Endothelial cell of umbilical vein (primary cell): ENCODE measurements at regions not wholly inside any gene's neighbourhood (a gene's known extent, or its start where the extent isn't known, plus 50 kb on each side); places are given as distances from the start of the nearest gene placed in this dataset.

Source experiments
- BruUV-seq: library from RNA; stranded (reverse); fragments of 400-500 nt; replicated peaks from 2 replicates; lab custom pipeline; 2021; lab: Mats Ljungman, UMichigan
- CTCF ChIA-PET: fragments of 300-600, 350-600 bp; sonication (Branson Sonifier 250); formaldehyde crosslinking; loops from one replicate; lab custom pipeline; 2021; ENCODE audit warnings: antibody characterized with exemption, inconsistent platforms; lab: Charles Lee
- POLR2A ChIA-PET: fragments of 300-600, 350-600 bp; sonication (Branson Sonifier 250); formaldehyde crosslinking; loops from one replicate; lab custom pipeline; 2021; ENCODE audit warnings: antibody characterized with exemption, inconsistent platforms; lab: Charles Lee
- DNase-seq: peaks from one replicate; pipeline ENCODE4 v3.0.0-alpha.2; 2011; ENCODE audit warnings: low read depth, low spot score
- FAIRE-seq: peaks from 2 replicates; lab custom pipeline; 2011; peaks lifted over from hg19 to GRCh38; lab: Jason Lieb, UNC
- H2AFZ ChIP-seq: 2 replicates; pipeline ENCODE4 v1.6.0; 2012; ENCODE audit warnings: low read depth, low read length, control low read depth, inconsistent platforms
- H3K27ac ChIP-seq: 2 replicates; pipeline ENCODE4 v1.5.1; 2011; ENCODE audit warnings: low read depth, mild to moderate bottlenecking, control low read depth, low read length, moderate library complexity; ENCODE audit not compliant: insufficient read depth
- H3K27me3 ChIP-seq, 2 experiments: 2 replicates each; pipeline versions ENCODE4 v1.6.0 to v1.6.1; 2011; ENCODE audit warnings: low read length in 2 of 2, mixed read lengths in 1 of 2; ENCODE audit not compliant: control insufficient read depth in 2 of 2, insufficient read depth in 2 of 2
- H3K36me3 ChIP-seq, 2 experiments: 2 replicates in 1 of 2; 3 replicates in 1 of 2; pipeline ENCODE4 v1.5.1; 2011; ENCODE audit warnings: low read length in 2 of 2, mild to moderate bottlenecking in 1 of 2, moderate library complexity in 1 of 2; ENCODE audit not compliant: control insufficient read depth in 2 of 2, insufficient read depth in 2 of 2; ENCODE audit errors: extremely low read depth in 1 of 2
- H3K4me1 ChIP-seq: 3 replicates; pipeline ENCODE4 v1.5.1; 2011; ENCODE audit warnings: mild to moderate bottlenecking, low read length; ENCODE audit not compliant: control insufficient read depth, insufficient read depth; ENCODE audit errors: extremely low read depth
- H3K4me2 ChIP-seq: 2 replicates; pipeline ENCODE4 v1.6.1; 2011; ENCODE audit warnings: low read length, control low read depth, mixed read lengths; ENCODE audit not compliant: insufficient read depth
- H3K4me3 ChIP-seq, 3 experiments: fragments of 200-600 bp in 1 of 3; sonication (generic), shearing (Covaris generic) in 1 of 3; replicated peaks in 1 of 3; 2 replicates each; pipeline ENCODE4 v1.5.1; 2011 to 2016; ENCODE audit warnings: control low read depth in 3 of 3, low read length in 3 of 3, mild to moderate bottlenecking in 2 of 3, inconsistent platforms in 1 of 3, low read depth in 1 of 3, moderate library complexity in 1 of 3; ENCODE audit not compliant: insufficient read depth in 1 of 3
- H3K79me2 ChIP-seq: 2 replicates; pipeline ENCODE4 v1.6.0; 2012; ENCODE audit warnings: low read length, inconsistent platforms; ENCODE audit not compliant: control insufficient read depth, insufficient read depth
- H3K9ac ChIP-seq: replicated peaks from 2 replicates; pipeline ENCODE3; 2011; ENCODE audit warnings: low read length, control low read depth; ENCODE audit not compliant: insufficient read depth; ENCODE audit errors: extremely low read depth
- H3K9me1 ChIP-seq: replicated peaks from 3 replicates; pipeline ENCODE4 v1.6.0; 2011; ENCODE audit warnings: mild to moderate bottlenecking, low read length; ENCODE audit not compliant: control insufficient read depth, insufficient read depth; ENCODE audit errors: extremely low read depth
- H3K9me3 ChIP-seq: replicated peaks from 2 replicates; pipeline ENCODE4 v1.5.1; 2012; ENCODE audit warnings: low read length, inconsistent platforms; ENCODE audit not compliant: control insufficient read depth, insufficient read depth
- H4K20me1 ChIP-seq: replicated peaks from 2 replicates; pipeline ENCODE3; 2011; ENCODE audit warnings: mild to moderate bottlenecking, low read length; ENCODE audit not compliant: control insufficient read depth, insufficient read depth; ENCODE audit errors: extremely low read depth
- EZH2 ChIP-seq: IDR thresholded peaks from 2 replicates; pipeline ENCODE4 v1.6.1; 2012; ENCODE audit warnings: borderline replicate concordance, low read depth, mild to moderate bottlenecking, moderate library complexity, low read length, inconsistent platforms; ENCODE audit not compliant: severe bottlenecking
- FOS ChIP-seq: IDR thresholded peaks from 2 replicates; pipeline ENCODE4 v1.6.1; 2011; ENCODE audit warnings: mild to moderate bottlenecking, low read length, moderate library complexity, borderline replicate concordance; ENCODE audit not compliant: insufficient read depth
- JUN ChIP-seq: IDR thresholded peaks from 2 replicates; pipeline ENCODE4 v1.6.1; 2011; ENCODE audit warnings: borderline replicate concordance, low read depth; ENCODE audit not compliant: insufficient read length, insufficient read depth
- MYC ChIP-seq: IDR thresholded peaks from one replicate; pipeline ENCODE4 v1.6.1; 2011; ENCODE audit warnings: mild to moderate bottlenecking, low read depth, low read length
- POLR2A ChIP-seq: IDR thresholded peaks from 2 replicates; pipeline ENCODE4 v1.6.1; 2012; ENCODE audit warnings: low read depth, mild to moderate bottlenecking, control low read depth, low read length
- POLR2AphosphoS5 ChIP-seq: IDR thresholded peaks from 2 replicates; pipeline ENCODE4 v1.6.1; 2012; ENCODE audit warnings: low read depth, mild to moderate bottlenecking, control low read depth, low read length, moderate library complexity; ENCODE audit not compliant: insufficient read depth
- dilution Hi-C: fragments of 300-500 bp; cut with MboI; formaldehyde crosslinking; loops from one replicate; pipeline ENCODE4 v1.15.0; 2019; ENCODE audit warnings: low sequenced_read_pairs; ENCODE audit not compliant: extremely low pct_ligation_motif_present
- intact Hi-C: fragments of 100-400 bp; cut with micrococcal nuclease; formaldehyde crosslinking; loops from one replicate; pipeline ENCODE4 v1.10.0; 2022
- TF ChIP-seq, protein P1 (sequence below): IDR thresholded peaks from 2 replicates; pipeline ENCODE4 v1.6.1; 2011; ENCODE audit not compliant: insufficient read depth, insufficient read length
- TF ChIP-seq, protein P2 (sequence below), 2 donors: IDR thresholded peaks; 1 replicate in 1 of 2; 2 replicates in 1 of 2; pipeline ENCODE4 v1.5.1; 2011; ENCODE audit warnings: low read length in 2 of 2, mild to moderate bottlenecking in 2 of 2, moderate library complexity in 2 of 2, control low read depth in 1 of 2, inconsistent platforms in 1 of 2, low read depth in 1 of 2; ENCODE audit not compliant: insufficient read depth in 1 of 2; ENCODE audit errors: extremely low read depth in 1 of 2

DNA sequence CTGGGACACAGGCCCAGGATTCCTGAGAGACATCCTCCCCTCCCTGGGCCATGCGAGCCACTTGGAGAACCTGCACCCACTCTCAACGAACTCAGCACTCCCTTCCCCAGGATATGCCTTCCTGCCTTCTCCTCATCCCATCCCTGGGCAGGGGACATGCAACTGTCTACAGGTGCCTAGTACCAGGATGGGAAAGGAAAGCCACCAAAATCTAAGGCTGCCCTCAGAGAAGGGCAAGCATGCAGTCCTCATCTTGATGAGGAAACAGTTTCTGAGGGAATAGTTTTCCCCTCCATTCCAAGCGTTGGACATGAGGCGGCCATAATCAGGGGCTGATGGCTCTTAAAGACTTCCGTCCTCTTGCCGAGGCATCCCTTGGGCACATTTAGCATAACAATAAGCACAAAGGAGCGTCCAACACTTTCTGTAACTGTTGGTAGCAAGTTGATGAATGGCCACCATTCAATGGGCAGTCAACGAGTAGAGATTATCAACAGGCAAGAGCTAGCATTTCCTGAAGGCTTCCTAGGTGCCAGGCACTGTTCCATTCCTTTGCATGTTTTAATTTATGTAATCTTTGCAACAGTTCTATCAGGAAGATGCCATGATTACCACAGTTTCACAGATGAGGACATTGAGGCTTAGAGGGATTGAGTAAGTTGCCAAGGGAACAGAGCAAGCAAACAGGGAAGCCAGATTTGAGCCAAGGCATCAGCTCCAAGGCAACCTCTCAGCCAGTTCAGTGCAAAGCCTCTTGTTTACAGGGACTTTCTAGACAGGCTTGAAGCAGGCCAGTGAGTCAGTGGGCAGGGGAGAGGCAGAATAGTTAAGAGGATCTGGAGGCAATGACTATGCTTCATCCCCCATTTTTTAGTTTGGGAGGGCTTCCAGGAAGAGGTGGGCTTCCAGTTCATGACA, 105.1 kb downstream of the SINHCAF start:
- Histone ChIP-seq H3K27ac (no peak overlapping the region), H2AFZ (no peak overlapping the region), H3K27me3 (peaks cover 0 to 6% of the 10 kb centered on the region in 2 experiments), H3K4me3 (no peak overlapping the region), H3K9me3 (no peaks in the 10 kb centered on the region), H3K79me2 (no peaks in the 10 kb centered on the region), H4K20me1 (no peaks in the 10 kb centered on the region), H3K9ac (no peak overlapping the region), H3K36me3 (no peaks in the 10 kb centered on the region), H3K4me2 (no peak overlapping the region), H3K9me1 (no peaks in the 10 kb centered on the region), H3K4me1 (no peaks in the 10 kb centered on the region)
- ChIA-PET CTCF (interaction anchor here (0.6 kb wide), 1 partner anchor 550 kb away, joined by 5 read pairs; no protein-coding TSS in a partner anchor), POLR2A (no interaction called here)
- no TSS peak for BruUV-seq
- intact Hi-C loops = no loop called here
- dilution Hi-C loops = no loop called here
- TF ChIP-seq FOS = no peak
- TF ChIP-seq, protein P1, sequence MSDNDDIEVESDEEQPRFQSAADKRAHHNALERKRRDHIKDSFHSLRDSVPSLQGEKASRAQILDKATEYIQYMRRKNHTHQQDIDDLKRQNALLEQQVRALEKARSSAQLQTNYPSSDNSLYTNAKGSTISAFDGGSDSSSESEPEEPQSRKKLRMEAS = no peak
- no peak for TF ChIP-seq JUN
- TF ChIP-seq POLR2A = no peak
- TF ChIP-seq, protein P2, sequence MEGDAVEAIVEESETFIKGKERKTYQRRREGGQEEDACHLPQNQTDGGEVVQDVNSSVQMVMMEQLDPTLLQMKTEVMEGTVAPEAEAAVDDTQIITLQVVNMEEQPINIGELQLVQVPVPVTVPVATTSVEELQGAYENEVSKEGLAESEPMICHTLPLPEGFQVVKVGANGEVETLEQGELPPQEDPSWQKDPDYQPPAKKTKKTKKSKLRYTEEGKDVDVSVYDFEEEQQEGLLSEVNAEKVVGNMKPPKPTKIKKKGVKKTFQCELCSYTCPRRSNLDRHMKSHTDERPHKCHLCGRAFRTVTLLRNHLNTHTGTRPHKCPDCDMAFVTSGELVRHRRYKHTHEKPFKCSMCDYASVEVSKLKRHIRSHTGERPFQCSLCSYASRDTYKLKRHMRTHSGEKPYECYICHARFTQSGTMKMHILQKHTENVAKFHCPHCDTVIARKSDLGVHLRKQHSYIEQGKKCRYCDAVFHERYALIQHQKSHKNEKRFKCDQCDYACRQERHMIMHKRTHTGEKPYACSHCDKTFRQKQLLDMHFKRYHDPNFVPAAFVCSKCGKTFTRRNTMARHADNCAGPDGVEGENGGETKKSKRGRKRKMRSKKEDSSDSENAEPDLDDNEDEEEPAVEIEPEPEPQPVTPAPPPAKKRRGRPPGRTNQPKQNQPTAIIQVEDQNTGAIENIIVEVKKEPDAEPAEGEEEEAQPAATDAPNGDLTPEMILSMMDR (IDR thresholded peaks at IDR 0.05; ENCODE audit: extremely low read depth in 1 of 2, insufficient read depth in 1 of 2, low read depth in 1 of 2, low read length in 2 of 2) = no peak
- TF ChIP-seq EZH2 = no peak
- no peak for TF ChIP-seq MYC
- no peak for TF ChIP-seq POLR2AphosphoS5
- no peak for FAIRE-seq
- DNase-seq = no peak
